GM18870 (cell line): ENCODE measurements at regions not wholly inside any gene's neighbourhood (a gene's known extent, or its start where the extent isn't known, plus 50 kb on each side); places are given as distances from the start of the nearest gene placed in this dataset.
"Not testable (repeated sequence)": the region's sequence is repeated elsewhere in the genome, so short reads cannot be mapped to it uniquely, and the experiment has no call there.

ENCODE experiments used
- ATAC-seq: cut with Tn5 transposase; IDR thresholded peaks from one replicate; pipeline ENCODE4 v1.9.1; 2021; ENCODE audit warnings: moderate library complexity; ENCODE audit not compliant: unreplicated experiment

DNA sequence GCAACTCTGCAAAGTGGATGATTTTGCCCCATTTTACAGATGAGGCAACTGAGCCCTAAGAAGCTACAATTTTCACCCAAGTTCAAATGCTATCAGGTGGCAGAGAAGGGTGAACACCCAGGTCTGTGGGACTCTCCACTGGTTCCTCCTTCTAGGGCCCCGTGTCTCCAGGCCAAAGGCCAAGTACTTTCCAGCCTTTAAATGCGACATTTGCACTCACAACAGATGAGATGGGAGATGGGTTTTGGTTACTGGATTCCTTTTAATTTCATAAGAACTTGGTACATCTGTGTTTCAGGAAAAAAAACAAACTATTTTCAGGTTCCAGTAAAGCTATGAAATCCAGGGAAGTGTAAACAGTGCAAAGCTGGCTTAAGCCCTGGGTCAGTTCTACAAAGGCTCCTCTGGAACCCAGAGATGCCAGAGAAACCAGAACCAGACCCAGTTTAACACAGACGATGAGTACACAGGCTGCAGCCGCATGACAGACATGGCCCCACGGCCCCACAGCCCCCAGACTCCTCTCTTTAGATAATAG, 361.7 kb downstream of the ANAPC1 start:
- ATAC-seq: no peak

DNA sequence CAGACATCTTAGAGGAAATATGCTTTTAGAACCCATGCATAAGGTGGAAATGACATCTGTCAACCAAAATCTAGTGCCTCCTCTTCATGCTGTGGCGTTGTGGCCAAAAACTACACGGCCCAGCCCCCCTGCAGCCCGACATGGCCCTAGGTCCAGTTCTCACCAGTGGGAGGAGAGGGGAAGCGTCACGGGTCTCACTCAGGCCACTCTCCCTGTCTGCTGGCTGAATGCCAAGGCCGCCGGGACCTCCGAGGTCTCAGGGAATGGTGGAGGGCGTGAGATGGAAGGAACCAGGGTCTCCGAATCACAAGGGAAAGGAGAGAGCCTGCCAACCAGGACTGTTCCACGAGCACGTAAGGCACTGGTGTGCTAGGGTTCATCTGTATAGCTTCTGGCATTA, 361.0 kb downstream of the ANAPC1 start:
- no peak for ATAC-seq

DNA sequence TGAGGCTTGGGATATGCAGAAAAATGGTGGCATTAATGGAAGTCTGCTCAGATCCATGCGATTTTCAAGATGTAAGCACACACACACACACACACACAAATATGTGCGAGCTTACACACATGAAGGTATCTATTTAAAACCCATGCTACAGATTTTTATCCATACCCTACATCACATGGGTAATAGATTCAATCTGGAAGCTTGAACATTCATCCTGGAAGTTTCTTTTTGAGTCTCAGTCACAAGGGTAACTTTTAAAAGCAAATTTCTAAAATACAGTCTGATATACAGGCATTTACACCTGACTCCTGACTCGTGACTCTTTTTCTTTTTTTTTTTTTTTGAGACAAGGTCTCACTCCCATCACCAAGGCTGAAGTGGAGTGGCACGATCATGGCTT, 359.0 kb downstream of the ANAPC1 start:
- ATAC-seq: not testable (repeated sequence)

DNA sequence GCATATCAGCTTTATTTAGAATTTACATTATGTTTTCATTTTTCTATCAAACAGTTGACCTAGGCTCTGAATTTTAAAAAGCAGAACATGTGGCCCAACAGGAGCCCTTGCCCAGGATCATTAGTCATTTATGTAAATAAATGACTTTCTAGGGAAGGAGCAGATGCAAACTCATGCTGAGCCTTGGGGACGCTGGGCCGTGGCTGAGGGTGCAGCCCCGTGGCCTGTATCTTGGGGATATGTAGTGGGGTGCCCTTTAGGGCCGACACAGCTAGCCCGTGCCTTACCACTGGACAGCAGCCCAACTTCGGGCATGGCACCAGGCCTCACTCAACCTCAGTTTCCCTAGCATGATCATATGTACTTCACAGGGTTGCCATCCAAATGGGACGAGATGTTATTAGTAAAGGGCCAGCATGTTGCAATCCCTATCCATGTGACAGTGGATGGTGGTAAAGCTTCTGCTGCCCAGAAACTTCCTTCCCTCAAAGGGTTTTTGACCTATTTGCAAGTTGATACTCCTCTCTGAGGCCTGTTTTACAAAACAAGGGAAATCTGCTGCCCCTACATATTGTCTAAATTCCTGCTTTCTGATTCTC, 357.9 kb downstream of the ANAPC1 start:
- ATAC-seq: not testable (repeated sequence)

DNA sequence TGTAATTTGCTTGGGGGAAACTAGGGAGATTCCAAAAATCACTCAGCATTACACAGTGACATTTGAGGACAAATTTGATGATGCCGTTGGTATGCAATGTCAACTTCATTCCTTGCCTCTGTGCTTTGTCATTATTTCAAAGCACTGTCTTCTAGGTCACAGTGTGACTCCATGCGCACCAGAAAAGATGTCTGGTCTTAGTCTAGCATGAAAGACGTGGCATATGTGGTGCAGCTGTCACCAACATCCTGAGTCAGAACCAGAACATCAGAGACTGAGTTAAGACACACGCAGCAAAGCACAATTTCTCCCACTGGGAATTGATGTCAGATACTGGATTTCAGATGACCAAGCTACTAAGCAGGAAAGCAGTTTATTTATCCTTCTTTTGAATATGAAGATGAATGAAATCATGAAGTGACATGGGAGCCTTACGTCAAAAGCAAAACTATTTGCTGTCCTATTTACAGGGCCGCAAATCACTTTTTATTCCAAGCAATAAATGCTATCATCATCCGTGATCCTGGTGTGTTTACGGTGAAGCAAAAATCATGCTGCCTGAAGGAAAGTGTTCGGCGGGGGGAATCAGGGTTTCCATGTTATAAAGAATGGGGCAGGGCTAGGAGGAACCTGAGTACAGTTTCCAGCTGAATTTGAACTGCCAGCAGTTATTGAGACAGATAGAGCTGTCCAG, 356.1 kb downstream of the ANAPC1 start:
- ATAC-seq: not testable (repeated sequence)

DNA sequence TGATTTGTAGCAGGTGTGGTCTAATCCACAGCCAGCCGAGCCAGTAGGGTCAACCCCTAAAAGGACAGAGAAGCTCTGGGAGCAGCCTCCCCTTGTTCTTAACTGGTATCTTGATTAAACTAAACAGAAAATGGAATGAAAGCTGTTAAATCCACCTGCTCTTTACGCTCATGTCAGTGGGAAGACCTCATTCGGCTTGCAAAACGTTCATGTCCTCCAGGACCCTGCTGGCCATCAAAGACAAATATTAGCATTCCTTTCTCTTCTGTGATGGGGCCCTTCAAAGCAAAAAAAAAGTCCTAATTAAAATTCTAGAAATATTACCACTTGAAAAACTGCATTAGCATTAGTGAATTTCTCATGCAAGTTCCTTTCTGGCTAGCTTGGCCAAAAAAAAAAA, 355.0 kb downstream of the ANAPC1 start:
- ATAC-seq: not testable (repeated sequence)

DNA sequence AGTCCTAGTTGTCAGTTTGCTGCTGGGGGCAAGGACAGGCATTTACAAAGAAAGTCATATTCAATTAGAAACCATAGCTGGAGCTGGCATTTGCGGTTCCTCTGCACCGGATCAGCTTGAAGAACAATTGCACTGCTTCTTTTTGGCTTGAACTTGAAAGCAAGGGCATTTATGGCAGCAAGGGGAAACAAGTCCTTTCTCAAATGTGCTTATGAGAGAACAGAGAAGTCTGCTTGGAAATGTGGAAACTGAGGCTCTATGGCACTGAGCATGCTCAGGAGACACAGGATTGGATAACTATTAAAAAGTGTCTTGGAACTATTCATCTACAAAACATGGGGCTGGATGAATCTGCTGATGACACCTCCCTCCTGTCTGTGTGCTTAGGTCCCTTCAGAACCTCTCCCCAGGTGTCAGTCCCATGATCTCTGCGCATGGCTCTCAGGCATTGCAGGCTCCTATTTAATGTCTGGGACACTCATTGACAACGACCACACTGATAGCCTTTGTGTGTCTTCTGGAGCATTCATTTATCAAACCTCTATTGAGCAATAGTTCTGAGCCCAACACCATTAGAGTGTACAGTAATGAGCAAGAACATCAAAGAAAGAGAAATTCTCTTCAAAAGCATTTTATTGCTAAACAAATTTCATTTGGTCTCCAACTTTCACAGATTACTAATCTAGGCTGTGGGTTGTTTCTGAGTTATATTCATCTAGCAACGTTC, 353.6 kb downstream of the ANAPC1 start:
- not testable (repeated sequence) for ATAC-seq

DNA sequence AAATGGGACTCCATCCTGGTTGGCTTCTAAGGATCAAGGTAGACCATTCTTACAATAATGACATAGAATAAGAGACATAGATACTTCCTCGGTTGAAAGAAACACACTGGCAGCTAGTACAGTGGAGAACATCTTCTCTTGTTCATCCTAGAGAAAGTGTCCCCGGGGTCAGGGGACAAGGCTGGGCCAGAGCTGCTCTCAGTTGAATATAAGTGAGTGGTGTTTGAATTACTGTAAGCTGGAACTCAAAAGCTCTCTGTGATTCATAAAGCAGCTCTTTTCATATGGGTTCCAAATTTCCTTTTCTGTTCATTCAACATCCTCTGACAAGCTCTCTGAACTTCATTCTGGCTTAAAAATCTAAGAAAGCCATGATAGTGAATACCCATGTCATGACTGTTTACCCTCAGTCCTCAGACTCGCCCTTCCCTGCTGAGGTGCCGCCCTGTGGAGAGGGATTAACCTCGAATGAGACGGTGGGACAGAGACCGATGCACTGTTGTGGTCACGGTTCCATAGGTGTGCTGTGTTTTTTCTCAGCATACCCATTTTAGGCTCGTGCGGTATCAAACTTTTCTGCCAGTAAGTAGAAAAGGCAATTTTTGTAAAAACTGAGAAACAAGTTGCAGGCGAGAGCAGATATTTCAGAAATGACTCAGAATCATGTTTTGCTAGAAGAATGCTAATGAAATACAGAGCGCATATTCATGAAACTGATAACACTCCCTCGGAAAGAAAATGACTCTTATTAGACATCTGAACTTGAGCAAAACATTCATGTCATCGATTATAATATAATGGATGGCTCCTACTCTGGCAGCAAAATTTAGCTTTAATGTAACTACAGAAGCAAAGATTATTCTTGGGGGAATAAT, 351.1 kb downstream of the ANAPC1 start:
- not testable (repeated sequence) for ATAC-seq

DNA sequence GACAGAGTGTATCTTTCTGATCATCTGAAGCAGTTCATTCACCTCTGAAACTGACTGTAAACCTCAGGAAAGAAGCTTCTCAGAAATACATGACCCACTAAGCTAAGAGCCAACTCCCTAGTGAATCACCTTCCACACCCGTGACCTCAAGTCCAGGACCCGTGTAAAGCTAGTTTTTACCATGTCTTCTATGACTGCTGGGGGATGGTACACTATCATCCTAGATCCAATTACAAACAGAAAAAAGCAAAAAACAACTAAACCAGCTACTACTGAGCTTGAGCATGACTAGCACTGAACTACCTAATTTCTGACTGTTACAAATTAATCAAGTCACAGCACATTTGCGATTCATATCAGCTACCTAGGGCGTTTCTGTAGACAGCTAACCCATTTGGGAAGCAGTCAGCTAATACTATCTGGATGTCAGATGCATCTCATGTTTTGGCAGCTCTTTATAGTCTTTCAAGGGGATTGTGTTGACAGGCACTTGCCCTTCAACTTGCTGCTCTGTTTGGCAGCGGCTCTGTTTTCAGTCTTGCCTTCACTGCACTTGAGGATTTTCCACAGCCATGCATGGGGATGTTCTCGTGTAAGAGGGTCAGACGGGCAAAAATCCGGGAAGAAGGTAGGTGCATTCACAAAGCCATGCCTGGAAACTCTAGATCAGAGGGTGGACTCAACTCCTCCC, 350.3 kb downstream of the ANAPC1 start:
- ATAC-seq: not testable (repeated sequence)

DNA sequence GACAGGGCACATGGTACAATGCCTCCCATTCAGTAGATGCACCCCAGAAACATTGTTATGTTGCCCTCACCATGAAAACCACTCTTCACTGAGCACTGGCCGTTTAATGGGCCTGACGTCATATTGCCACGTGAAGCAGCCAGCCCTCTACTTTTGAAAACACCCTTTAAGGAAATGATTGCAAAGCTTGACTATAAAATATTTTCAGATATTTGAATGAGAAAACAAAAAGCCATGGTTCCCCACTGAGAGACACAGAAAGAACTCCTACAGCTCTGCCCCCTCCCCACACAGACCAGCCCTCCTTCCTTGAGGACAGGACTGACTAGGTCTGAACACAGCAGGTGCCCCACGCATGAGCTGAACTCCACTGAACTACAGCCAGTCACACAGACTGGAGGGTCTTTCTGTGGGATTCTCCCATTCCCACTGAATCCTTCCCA, 349.1 kb downstream of the ANAPC1 start:
- ATAC-seq: no peak

DNA sequence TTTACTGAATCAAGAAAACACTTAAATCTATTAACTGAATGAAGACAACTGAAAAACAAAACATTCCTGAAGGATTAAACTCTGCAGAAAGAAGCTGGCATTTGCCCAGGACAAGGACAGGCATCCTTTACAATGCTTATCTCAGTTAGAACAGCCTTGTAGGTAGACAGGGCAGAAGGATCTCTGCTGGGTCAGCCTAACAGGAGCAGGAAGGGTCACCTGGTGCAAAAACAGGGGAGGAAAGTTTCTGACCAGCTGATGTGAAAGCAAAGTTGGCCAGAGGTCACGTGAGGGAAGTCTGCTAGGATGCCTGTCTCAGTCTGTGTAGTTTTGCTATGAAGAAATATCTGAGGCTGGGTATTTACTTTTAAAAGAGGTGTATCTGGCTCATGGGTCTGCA, 348.6 kb downstream of the ANAPC1 start:
- no peak for ATAC-seq

DNA sequence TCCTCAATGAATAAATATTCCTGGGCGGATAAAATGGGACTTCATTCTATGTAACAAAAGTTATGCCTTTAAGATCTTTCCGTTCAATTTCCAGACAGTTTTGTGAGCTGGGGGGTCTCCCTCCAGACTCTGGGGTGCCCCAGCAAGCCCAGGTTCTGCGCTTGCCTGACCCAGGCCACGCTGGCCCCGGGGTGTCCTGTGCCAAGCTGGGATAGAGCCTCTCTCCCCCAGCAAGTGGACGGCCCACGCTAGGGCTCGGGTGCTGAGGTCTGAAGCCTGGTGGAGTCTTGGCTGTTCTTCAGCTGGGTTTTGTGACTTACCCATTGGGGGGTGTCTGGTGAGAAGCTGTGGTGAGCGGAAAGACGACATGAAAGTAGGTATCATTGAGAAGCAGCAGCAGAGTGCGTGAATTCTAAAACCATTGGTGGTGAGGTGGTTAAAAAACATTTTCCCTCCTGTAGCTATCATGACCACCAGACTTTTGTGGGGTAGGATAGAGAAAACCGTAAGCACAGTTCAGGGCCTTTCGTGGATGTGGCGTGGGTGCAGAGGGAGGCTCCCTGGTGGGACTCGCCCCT, 346.8 kb downstream of the ANAPC1 start:
- no peak for ATAC-seq

DNA sequence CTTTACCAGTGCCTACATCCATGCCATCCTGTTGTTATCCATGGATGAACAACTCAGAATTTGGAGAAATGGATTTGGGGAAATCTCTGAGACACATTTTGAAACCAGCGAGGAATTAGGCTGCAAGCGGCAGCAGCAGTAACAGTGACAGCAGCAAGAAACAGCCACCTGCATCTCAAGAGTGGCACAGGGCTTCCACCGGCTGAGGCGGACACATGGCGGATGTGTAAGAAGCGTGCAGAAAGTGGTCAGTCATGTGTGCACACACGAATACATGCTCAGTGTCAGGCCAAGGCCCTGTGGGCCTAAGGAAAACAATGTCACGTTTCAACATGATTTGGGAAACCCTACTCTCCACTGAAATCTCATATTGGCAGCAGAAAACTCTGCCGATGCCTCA, 344.0 kb downstream of the ANAPC1 start:
- not testable (repeated sequence) for ATAC-seq

DNA sequence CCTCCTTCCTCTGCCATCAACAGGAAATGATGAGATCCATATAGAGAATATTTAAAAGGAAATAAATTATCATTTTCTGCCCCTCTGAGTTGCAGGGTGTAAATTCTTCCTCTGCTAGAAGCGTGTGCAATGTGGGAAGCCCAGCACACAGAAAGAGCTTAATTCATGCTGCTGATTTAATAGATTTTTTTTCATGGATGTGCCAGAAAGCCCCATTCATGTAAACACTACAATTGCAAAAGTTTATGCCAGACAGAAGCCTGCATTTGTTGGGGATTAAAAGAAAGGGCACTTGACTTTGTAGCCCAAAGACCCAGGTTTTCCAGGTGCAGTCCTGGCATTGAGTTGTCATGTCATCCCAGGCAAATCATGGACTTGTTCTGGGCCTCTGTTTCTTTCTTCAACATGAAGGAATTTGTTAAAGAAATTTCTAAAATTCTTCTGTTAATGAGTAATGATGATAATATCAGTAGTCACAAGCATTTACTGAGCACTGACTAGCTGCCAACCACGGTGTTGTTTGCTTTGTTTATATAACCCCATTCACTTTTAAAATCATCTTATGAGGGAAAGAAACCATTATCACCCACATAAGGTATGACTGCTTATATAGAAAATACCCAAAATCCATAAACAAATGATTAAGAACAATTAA, 341.7 kb downstream of the ANAPC1 start:
- ATAC-seq: not testable (repeated sequence)

DNA sequence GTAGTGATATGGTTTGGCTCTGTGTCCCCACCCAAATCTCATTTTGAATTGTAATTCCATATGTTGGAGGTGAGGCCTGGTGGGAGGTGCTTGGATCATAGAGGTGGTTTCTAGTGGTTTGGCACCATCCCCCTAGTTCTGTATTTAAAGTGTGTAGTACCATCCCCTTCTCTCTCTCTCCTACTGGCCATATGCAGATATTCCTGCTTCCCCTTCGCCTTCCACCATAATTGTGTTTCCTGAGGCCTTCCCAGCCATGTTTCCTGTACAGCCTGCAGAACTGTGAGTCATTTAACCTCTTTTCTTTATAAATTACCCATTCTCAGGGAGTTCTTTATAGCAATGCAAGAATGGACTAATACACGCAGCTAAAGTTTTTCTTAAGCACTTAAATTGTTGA, 340.0 kb downstream of the ANAPC1 start:
- ATAC-seq: not testable (repeated sequence)

DNA sequence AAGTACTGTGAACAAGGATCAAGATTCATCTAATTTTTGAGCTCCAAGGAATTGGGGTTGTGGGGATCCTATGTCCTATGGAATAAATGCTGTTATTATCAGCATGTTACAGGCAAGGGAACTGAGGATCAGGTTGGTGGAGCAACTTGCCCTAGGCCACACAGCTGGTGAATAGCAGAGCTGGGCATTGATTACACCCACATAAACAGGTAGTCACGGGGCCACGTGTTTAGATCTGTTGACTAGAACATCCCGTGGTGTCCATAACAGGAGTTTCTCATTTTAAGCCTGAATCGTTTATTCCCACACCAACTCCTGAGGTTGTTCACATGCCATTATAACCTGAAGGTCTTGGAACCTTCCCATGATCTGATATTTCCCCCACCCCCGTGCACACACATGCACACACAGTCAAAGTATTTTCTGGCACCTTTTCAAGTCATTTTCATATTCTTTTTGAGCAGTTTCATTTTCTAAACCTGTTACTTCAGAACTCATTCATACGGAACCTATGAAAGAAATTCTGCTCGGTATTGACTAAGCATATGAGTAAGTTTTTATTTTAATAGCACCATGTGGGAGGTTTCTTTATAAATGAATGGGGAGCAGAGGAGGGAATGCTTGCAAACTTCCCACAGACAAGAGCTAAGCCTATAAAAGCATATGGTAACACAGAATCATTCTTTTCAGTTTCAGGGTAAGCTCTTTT, 338.1 kb downstream of the ANAPC1 start:
- ATAC-seq: not testable (repeated sequence)

DNA sequence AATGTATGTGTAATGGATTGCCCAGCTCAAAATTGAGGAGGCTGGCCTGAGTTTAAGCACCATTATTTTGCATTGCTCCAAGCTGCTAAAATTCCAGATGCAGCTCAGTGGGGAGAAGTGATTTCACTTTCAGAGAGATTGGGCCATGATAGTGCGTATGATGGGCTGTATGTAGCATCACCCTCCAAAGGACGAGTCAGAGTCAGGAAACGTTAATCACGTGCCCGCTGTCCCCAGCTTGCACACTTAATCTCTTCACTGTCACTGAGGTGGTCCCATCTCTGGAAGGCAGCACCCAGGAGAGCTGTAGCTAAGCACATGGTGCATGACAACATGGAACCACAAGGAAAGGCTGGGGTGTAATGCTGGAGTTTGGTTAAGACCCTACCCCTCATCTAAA, 337.4 kb downstream of the ANAPC1 start:
- ATAC-seq: not testable (repeated sequence)

DNA sequence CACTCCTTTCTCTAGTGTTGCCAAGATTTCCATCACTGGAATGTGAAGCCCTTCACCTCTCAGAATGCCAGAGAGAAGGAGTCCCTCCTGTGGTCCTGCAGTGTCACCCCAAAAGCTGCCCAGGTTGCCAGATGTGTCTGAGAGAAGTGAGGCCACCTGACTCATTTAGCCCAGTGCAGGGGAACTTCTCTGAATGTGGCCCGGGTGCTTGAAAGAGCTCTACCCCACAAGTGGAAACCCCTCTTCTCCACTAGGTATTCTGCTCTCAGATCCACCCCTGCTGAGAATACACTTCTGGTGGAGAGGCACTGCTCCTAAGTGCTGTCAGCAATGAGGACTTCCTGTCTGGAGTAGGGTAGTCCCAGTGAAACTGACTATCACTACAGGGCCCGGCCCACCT, 334.8 kb downstream of the ANAPC1 start:
- not testable (repeated sequence) for ATAC-seq

DNA sequence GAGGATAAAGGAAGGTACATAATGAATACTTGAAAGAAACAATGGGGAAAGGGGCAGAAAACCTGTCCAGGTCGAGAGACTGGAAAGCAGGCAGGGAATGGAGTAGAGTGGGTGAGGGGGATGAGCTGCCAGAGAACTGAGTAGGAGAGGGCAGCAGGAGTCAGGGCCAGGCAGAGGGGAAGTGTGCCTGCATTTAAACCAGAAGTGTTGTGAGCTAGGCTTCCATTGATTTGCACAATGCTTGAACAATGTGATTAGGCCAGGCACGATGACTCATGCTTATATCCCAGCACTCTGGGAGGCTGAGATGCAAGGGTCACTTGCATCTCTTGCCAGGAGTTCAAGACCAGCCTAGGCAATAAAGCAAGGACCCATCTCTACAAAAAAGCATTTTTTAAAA, 332.6 kb downstream of the ANAPC1 start:
- ATAC-seq: not testable (repeated sequence)
